Keratinocyte (primary cell): ENCODE measurements at regions not wholly inside any gene's neighbourhood (a gene's known extent, or its start where the extent isn't known, plus 50 kb on each side); places are given as distances from the start of the nearest gene placed in this dataset.

Source experiments
- CTCF ChIP-seq, 3 experiments: IDR thresholded peaks in 1 of 3; conservative IDR thresholded peaks in 1 of 3; optimal IDR thresholded peaks in 1 of 3; 2 replicates in 2 of 3; 3 replicates in 1 of 3; pipeline versions ENCODE3 to v1.5.1; 2011; ENCODE audit warnings: low read length in 3 of 3, mild to moderate bottlenecking in 3 of 3, moderate library complexity in 2 of 3, control low read depth in 1 of 3, inconsistent platforms in 1 of 3; ENCODE audit not compliant: insufficient read depth in 2 of 3; ENCODE audit errors: extremely low read depth in 1 of 3
- EZH2 ChIP-seq: IDR thresholded peaks from one replicate; pipeline ENCODE4 v1.6.1; 2012; ENCODE audit warnings: inconsistent platforms, mild to moderate bottlenecking, low read length, moderate library complexity

- TF ChIP-seq CTCF (optimal IDR thresholded peaks at IDR 0.05 in 1 of 3, IDR thresholded peaks at IDR 0.05 in 1 of 3, conservative IDR thresholded peaks at IDR 0.05 in 1 of 3; ENCODE audit: extremely low read depth in 1 of 3, insufficient read depth in 2 of 3, low read length in 3 of 3) (no peak), EZH2 (no peak)
Observed at GRCh38 chrX:139015627-139016026, 304.1 kb upstream of the FGF13 start.
